Psoas muscle (tissue), 7 donors: ENCODE measurements at regions not wholly inside any gene's neighbourhood (a gene's known extent, or its start where the extent isn't known, plus 50 kb on each side); places are given as distances from the start of the nearest gene placed in this dataset.

ENCODE experiments used
- ATAC-seq, 4 donors: fragments of 200-7000 bp; cut with Tn5 transposase; one replicate each; pipeline ENCODE4 v1.9.1; 2020; ENCODE audit warnings: moderate library complexity in 3 of 4, mild to moderate bottlenecking in 2 of 4
- DNase-seq, 2 donors: peaks; one replicate each; pipeline ENCODE4 v3.0.0-alpha.2; 2020
- H3K27ac ChIP-seq: fragments of 200-600 bp; one replicate; pipeline ENCODE4 v1.8.0; 2022
- H3K27me3 ChIP-seq, 3 donors: fragments of 200-600 bp in 1 of 3; one replicate each; pipeline versions ENCODE4 v1.6.1 to v1.8.0; 2013 to 2022; ENCODE audit warnings: low read length in 2 of 3, mild to moderate bottlenecking in 2 of 3, moderate library complexity in 1 of 3; ENCODE audit not compliant: insufficient read depth in 3 of 3
- H3K36me3 ChIP-seq, 2 donors: fragments of 200-600 bp in 1 of 2; one replicate each; pipeline versions ENCODE4 v1.6.1 to v1.8.0; 2013 to 2022; ENCODE audit warnings: low read depth in 1 of 2, mild to moderate bottlenecking in 1 of 2, moderate library complexity in 1 of 2; ENCODE audit not compliant: insufficient read depth in 1 of 2
- H3K4me1 ChIP-seq: fragments of 200-600 bp; one replicate; pipeline ENCODE4 v1.8.0; 2022
- H3K4me3 ChIP-seq: fragments of 200-600 bp; one replicate; pipeline ENCODE4 v1.8.0; 2022; ENCODE audit warnings: mild to moderate bottlenecking
- H3K9me3 ChIP-seq: fragments of 200-600 bp; one replicate; pipeline ENCODE4 v1.8.0; 2022
- WGBS, 3 donors: extraction: QIAGEN DNeasy Blood & Tissue Kit; methylation state at CpG; one replicate each; pipeline versions ENCODE4 v1.1.6 to v1.1.7; 2013; 5-methylcytosine and 5-hydroxymethylcytosine counted together
- intact Hi-C, 2 donors: fragments of 100-400 bp; cut with DNase I; formaldehyde crosslinking; loops; one replicate each; pipeline versions ENCODE4 v1.11.0 to v1.14.2; 2022
- TF ChIP-seq, protein P1 (sequence below): fragments of 200-600 bp; IDR thresholded peaks from one replicate; pipeline ENCODE4 v1.8.0; 2022; ENCODE audit warnings: antibody characterized with exemption
- donor health status: healthy with polysubstance abuse.
- donor health status: DM: no; HTN: no; CAD: no; lungs with moderate emphysema.
- donor health status: Bipolar disorder and iron deficiency.
- donor health status: healthy.
- donor health status: DM: yes; HTN: yes; CAD: no.
- donor health status: DM: no; HTN: no; CAD: no.
- donor health status: DM: yes; HTN: yes; CAD: no.

DNA sequence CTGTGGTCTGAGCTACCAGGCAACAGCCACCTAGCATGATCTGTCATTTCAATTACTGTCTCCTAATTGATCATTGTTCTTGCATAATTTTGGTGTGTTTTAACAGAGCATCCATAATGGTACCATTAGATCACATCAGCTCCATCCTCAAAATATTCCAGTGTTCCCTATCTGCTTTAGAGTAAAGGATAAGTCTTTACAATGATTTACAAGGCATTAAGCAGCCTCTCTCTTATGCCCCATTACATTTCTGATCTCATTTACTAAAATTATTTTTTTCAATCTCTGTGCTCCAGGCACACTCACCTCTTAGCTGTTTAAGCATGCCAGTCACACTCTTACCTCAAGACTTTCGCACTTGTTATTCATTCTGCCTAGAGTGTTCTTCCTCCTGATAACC lies 389.9 kb upstream of the PTPRD start:
- TF ChIP-seq, protein P1, sequence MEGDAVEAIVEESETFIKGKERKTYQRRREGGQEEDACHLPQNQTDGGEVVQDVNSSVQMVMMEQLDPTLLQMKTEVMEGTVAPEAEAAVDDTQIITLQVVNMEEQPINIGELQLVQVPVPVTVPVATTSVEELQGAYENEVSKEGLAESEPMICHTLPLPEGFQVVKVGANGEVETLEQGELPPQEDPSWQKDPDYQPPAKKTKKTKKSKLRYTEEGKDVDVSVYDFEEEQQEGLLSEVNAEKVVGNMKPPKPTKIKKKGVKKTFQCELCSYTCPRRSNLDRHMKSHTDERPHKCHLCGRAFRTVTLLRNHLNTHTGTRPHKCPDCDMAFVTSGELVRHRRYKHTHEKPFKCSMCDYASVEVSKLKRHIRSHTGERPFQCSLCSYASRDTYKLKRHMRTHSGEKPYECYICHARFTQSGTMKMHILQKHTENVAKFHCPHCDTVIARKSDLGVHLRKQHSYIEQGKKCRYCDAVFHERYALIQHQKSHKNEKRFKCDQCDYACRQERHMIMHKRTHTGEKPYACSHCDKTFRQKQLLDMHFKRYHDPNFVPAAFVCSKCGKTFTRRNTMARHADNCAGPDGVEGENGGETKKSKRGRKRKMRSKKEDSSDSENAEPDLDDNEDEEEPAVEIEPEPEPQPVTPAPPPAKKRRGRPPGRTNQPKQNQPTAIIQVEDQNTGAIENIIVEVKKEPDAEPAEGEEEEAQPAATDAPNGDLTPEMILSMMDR, result no peak
- no peaks in the 10 kb centered on the region for H3K4me1 ChIP-seq
- H3K27me3 ChIP-seq, result no peaks in the 10 kb centered on the region
- no peak overlapping the region for H3K27ac ChIP-seq
- intact Hi-C loops, result no loop called here
- H3K4me3 ChIP-seq, result no peak overlapping the region
- no peaks in the 10 kb centered on the region for H3K36me3 ChIP-seq
- H3K9me3 ChIP-seq, result no peaks in the 10 kb centered on the region
- DNase-seq (no peak), ATAC-seq (no peak)
- WGBS, 3 donors, result 0 to 41% (median 39%) methylated on average over 1 of the region's 1 CpG

DNA sequence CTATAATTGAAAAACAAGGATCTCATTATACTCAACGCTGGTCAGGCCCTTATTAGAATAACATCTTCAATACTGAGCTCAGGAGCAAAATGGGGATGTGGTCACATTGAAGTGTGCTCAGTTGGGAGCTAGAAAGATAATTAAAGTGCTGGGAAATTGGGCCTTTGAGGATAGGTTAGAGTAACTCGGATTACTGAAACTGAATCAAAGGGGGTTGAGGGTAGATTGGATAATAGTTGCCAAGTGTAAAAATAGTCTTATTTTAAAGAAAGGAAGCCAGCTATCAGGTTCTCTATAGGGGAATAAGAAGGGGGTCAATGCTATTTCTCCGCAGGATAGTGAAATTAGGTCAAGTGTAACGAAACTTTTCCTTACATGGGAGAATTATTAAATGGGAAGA lies 391.0 kb upstream of the PTPRD start:
- 67 to 72% (median 71%) methylated on average over 4 of the region's 4 CpGs for WGBS, 3 donors
- H3K4me3 ChIP-seq, result no peak overlapping the region
- intact Hi-C loops, result no loop called here
- H3K9me3 ChIP-seq, result no peaks in the 10 kb centered on the region
- DNase-seq (no peak), ATAC-seq (no peak)
- H3K4me1 ChIP-seq, result no peaks in the 10 kb centered on the region
- TF ChIP-seq, protein P1, result no peak
- H3K27me3 ChIP-seq, result no peaks in the 10 kb centered on the region
- H3K27ac ChIP-seq, result no peak overlapping the region
- no peaks in the 10 kb centered on the region for H3K36me3 ChIP-seq

DNA sequence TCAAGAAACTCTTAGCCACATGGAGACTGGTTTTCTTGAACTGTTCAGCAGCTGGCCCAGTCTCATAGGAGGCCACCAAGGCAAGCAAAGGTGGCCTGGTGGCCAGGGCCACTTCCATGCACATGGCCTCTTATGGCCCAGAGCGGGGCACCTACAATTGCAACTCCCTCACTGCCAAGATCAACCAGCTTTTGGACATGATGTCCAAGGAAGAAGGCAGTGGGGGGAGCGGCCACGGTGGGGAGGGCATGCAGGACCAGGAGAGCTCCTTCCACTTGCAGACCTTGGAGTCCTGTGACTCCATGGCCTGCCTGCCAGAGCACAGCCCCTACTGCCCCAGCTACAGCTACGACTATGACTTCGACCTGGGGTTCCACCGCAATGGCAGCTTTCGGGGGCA lies 398.9 kb upstream of the PTPRD start:
- H3K36me3 ChIP-seq, result no peaks in the 10 kb centered on the region
- 92 to 97% (median 93%) methylated on average over 7 of the region's 7 CpGs for WGBS, 3 donors
- H3K4me1 ChIP-seq, result no peaks in the 10 kb centered on the region
- ATAC-seq (no peak), DNase-seq (no peak)
- no peaks in the 10 kb centered on the region for H3K27me3 ChIP-seq
- intact Hi-C loops, result no loop called here
- no peak overlapping the region for H3K27ac ChIP-seq
- H3K4me3 ChIP-seq, result no peak overlapping the region
- no peaks in the 10 kb centered on the region for H3K9me3 ChIP-seq
- TF ChIP-seq, protein P1, result no peak

DNA sequence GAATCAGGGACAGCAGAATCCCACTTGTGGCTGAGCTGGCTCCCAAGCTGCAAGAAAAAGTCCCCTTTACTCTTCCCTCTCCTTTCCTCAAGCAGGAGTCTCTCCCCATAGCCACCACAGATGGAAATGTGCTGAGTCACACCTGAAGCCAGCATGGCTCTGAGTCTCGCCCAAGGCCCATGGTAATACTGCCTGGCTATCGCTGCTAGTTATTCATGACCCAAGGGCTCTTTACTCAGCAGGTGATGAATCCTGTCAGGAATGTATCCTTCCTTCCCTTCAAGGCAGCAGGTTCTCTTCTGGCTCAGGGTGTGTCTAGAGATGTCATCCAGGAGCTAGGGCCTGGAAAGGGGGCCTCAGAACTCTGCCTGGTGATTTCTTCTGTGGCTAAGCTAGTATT lies 403.3 kb upstream of the PTPRD start:
- intact Hi-C loops, result no loop called here
- H3K36me3 ChIP-seq, result no peaks in the 10 kb centered on the region
- no peak overlapping the region for H3K27ac ChIP-seq
- TF ChIP-seq, protein P1, result no peak
- ATAC-seq, result no peak
- H3K9me3 ChIP-seq, result no peaks in the 10 kb centered on the region
- DNase-seq, result no peak
- no peak overlapping the region for H3K4me3 ChIP-seq
- H3K27me3 ChIP-seq, result no peaks in the 10 kb centered on the region
- WGBS, 3 donors, result 86 to 93% (median 90%) methylated on average over 2 of the region's 2 CpGs
- no peaks in the 10 kb centered on the region for H3K4me1 ChIP-seq

DNA sequence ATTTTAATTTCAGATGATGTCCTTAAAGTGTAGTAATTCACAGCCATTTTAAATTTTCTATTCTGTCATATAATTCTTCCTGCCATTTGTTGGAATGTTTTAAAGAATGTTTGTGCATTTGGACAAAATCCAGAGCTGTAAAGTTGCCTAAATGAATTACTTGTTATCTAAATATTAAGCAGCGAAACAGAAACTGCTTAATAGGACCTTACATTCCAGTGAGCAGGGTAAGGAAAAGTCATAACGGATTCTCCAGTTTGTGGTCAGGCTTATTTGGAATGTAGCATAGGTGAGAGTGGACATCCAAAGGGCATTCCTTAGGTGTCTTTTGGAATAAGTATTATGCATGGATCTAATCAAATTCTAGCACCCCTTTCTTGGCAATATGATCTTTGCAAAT lies 410.4 kb upstream of the PTPRD start:
- Histone ChIP-seq H3K9me3 (no peaks in the 10 kb centered on the region), H3K36me3 (no peaks in the 10 kb centered on the region), H3K4me1 (no peaks in the 10 kb centered on the region), H3K4me3 (no peak overlapping the region), H3K27ac (no peak overlapping the region), H3K27me3 (no peaks in the 10 kb centered on the region)
- DNase-seq (no peak), ATAC-seq (no peak)
- intact Hi-C loops, result no loop called here
- TF ChIP-seq, protein P1, result no peak
- 50 to 59% (median 53%) methylated on average over 2 of the region's 2 CpGs for WGBS, 3 donors
